HEK293 (cell line): ENCODE measurements at regions not wholly inside any gene's neighbourhood (a gene's known extent, or its start where the extent isn't known, plus 50 kb on each side); places are given as distances from the start of the nearest gene placed in this dataset.

Experiments
- CTCF ChIA-PET: fragments of 350-600 bp; formaldehyde crosslinking; extraction: SDS; loops from one replicate; lab custom pipeline; 2021; ENCODE audit warnings: antibody characterized with exemption; lab: Yijun Ruan, JAX
- POLR2A ChIA-PET: fragments of 300-600 bp; formaldehyde crosslinking; extraction: SDS; loops from one replicate; lab custom pipeline; 2020; ENCODE audit warnings: antibody characterized with exemption, inconsistent platforms; lab: Yijun Ruan, JAX
- H3K27ac ChIP-seq: fragments of 200-500 bp; sonication (Bioruptor generic); 2 replicates; pipeline ENCODE4 v1.5.1; 2014; ENCODE audit warnings: low read depth, low read length, control low read depth, inconsistent platforms; ENCODE audit errors: extremely low read depth
- H3K36me3 ChIP-seq, 2 experiments: fragments of 200-500 bp in 1 of 2; sonication (Bioruptor generic) in 1 of 2; 1 replicate in 1 of 2; 2 replicates in 1 of 2; pipeline ENCODE4 v1.5.1; 2014 to 2017; ENCODE audit warnings: inconsistent platforms in 2 of 2, low read length in 2 of 2; ENCODE audit not compliant: control insufficient read depth in 2 of 2, insufficient read depth in 1 of 2
- H3K4me1 ChIP-seq: fragments of 200-500 bp; sonication (Bioruptor generic); 2 replicates; pipeline ENCODE4 v1.5.1; 2014; ENCODE audit warnings: mild to moderate bottlenecking, low read length, inconsistent platforms; ENCODE audit not compliant: control insufficient read depth, insufficient read depth
- H3K4me3 ChIP-seq: 2 replicates; pipeline ENCODE4 v1.5.1; 2011; ENCODE audit warnings: low read depth, mild to moderate bottlenecking, control low read depth, low read length, moderate library complexity
- H3K9me3 ChIP-seq: fragments of 200-500 bp; sonication (Bioruptor generic); 2 replicates; pipeline ENCODE4 v1.5.1; 2014; ENCODE audit warnings: low read depth, low read length, inconsistent platforms; ENCODE audit not compliant: control insufficient read depth, insufficient read depth
- ATF2 ChIP-seq: fragments of 450-650 bp; formaldehyde crosslinking; IDR thresholded peaks from 2 replicates; pipeline ENCODE4 v1.5.1; 2016; ENCODE audit warnings: missing biosample characterization, missing genetic modification characterization, low read depth
- EGR2 ChIP-seq: fragments of 450-650 bp; formaldehyde crosslinking; IDR thresholded peaks from 2 replicates; pipeline ENCODE4 v1.5.1; 2016; ENCODE audit warnings: low read depth, missing biosample characterization, missing genetic modification characterization
- ELK4 ChIP-seq: IDR thresholded peaks from 2 replicates; pipeline ENCODE4 v1.6.1; 2011; ENCODE audit warnings: mild to moderate bottlenecking, low read depth, low read length, borderline replicate concordance
- GLIS2 ChIP-seq: fragments of 450-650 bp; formaldehyde crosslinking; IDR thresholded peaks from 2 replicates; pipeline ENCODE4 v1.5.1; 2016; ENCODE audit warnings: missing biosample characterization, missing genetic modification characterization
- MZF1 ChIP-seq: fragments of 450-650 bp; formaldehyde crosslinking; IDR thresholded peaks from 2 replicates; pipeline ENCODE4 v1.5.1; 2017; ENCODE audit warnings: missing biosample characterization, missing genetic modification characterization, borderline replicate concordance
- PRDM1 ChIP-seq: fragments of 450-650 bp; formaldehyde crosslinking; IDR thresholded peaks from 2 replicates; pipeline ENCODE4; 2016; ENCODE audit warnings: missing biosample characterization, missing genetic modification characterization
- REST ChIP-seq: fragments of 450-650 bp; formaldehyde crosslinking; IDR thresholded peaks from 2 replicates; pipeline ENCODE4 v1.5.1; 2016; ENCODE audit warnings: missing biosample characterization, missing genetic modification characterization
- ZBTB17 ChIP-seq: fragments of 450-650 bp; formaldehyde crosslinking; IDR thresholded peaks from 2 replicates; pipeline ENCODE4 v1.5.1; 2016; ENCODE audit warnings: missing biosample characterization, missing genetic modification characterization
- ZBTB48 ChIP-seq: fragments of 450-650 bp; formaldehyde crosslinking; IDR thresholded peaks from 2 replicates; pipeline ENCODE4 v1.5.1; 2016; ENCODE audit warnings: missing biosample characterization, missing genetic modification characterization
- ZNF133 ChIP-seq: fragments of 450-650 bp; formaldehyde crosslinking; IDR thresholded peaks from 2 replicates; pipeline ENCODE4 v1.5.1; 2016; ENCODE audit warnings: missing biosample characterization, missing genetic modification characterization
- ZNF174 ChIP-seq: fragments of 450-650 bp; formaldehyde crosslinking; IDR thresholded peaks from 2 replicates; pipeline ENCODE4 v1.5.0; 2017; ENCODE audit warnings: missing biosample characterization, mild to moderate bottlenecking, missing genetic modification characterization
- ZNF211 ChIP-seq: fragments of 450-650 bp; formaldehyde crosslinking; IDR thresholded peaks from 2 replicates; pipeline ENCODE4 v1.5.1; 2016; ENCODE audit warnings: low read depth, missing biosample characterization, missing genetic modification characterization
- ZNF26 ChIP-seq: fragments of 450-650 bp; formaldehyde crosslinking; IDR thresholded peaks from 2 replicates; pipeline ENCODE4 v1.5.1; 2016; ENCODE audit warnings: missing biosample characterization, missing genetic modification characterization
- ZNF311 ChIP-seq: fragments of 450-650 bp; formaldehyde crosslinking; IDR thresholded peaks from 2 replicates; pipeline ENCODE4 v1.5.1; 2017; ENCODE audit warnings: missing biosample characterization, missing genetic modification characterization, borderline replicate concordance
- ZNF394 ChIP-seq: fragments of 450-650 bp; formaldehyde crosslinking; IDR thresholded peaks from 2 replicates; pipeline ENCODE4 v1.5.1; 2016; ENCODE audit warnings: missing biosample characterization, missing genetic modification characterization, mild to moderate bottlenecking, moderate library complexity, borderline replicate concordance
- ZNF473 ChIP-seq: fragments of 450-650 bp; formaldehyde crosslinking; IDR thresholded peaks from 2 replicates; pipeline ENCODE4 v1.5.1; 2017; ENCODE audit warnings: missing biosample characterization, missing genetic modification characterization
- ZNF488 ChIP-seq: fragments of 450-650 bp; formaldehyde crosslinking; IDR thresholded peaks from 2 replicates; pipeline ENCODE4 v1.5.1; 2016; ENCODE audit warnings: missing biosample characterization, missing genetic modification characterization
- ZNF529 ChIP-seq: fragments of 450-650 bp; formaldehyde crosslinking; IDR thresholded peaks from 2 replicates; pipeline ENCODE4 v1.5.1; 2017; ENCODE audit warnings: missing genetic modification characterization, missing biosample characterization; ENCODE audit not compliant: insufficient replicate concordance
- ZNF580 ChIP-seq: fragments of 450-650 bp; formaldehyde crosslinking; IDR thresholded peaks from 2 replicates; pipeline ENCODE4 v1.5.1; 2016; ENCODE audit warnings: missing biosample characterization, missing genetic modification characterization
- ZNF610 ChIP-seq: fragments of 450-650 bp; formaldehyde crosslinking; IDR thresholded peaks from 2 replicates; pipeline ENCODE4 v1.5.1; 2016; ENCODE audit warnings: missing biosample characterization, missing genetic modification characterization, borderline replicate concordance
- ZNF707 ChIP-seq: fragments of 450-650 bp; formaldehyde crosslinking; IDR thresholded peaks from 2 replicates; pipeline ENCODE4 v1.5.1; 2016; ENCODE audit warnings: missing biosample characterization, missing genetic modification characterization
- ZNF785 ChIP-seq: fragments of 450-650 bp; formaldehyde crosslinking; IDR thresholded peaks from 2 replicates; pipeline ENCODE4 v1.5.1; 2016; ENCODE audit warnings: missing biosample characterization, missing genetic modification characterization
- ZSCAN4 ChIP-seq: fragments of 450-650 bp; formaldehyde crosslinking; IDR thresholded peaks from 2 replicates; pipeline ENCODE4 v1.5.1; 2017; ENCODE audit warnings: missing biosample characterization, missing genetic modification characterization

GRCh38 chr10:78811174-78811573 is 257.6 kb upstream of the ZMIZ1 start:
- Histone ChIP-seq H3K9me3 (no peaks in the 10 kb centered on the region), H3K4me3 (no peak overlapping the region), H3K36me3 (no peaks in the 10 kb centered on the region), H3K27ac (no peak overlapping the region)
- ChIA-PET POLR2A (no interaction called here), CTCF (interaction anchor here (0.6 to 1.0 kb wide), 2 partner anchors 10 to 386 kb away, joined by 3 read pairs; no protein-coding TSS in a partner anchor)
- TF ChIP-seq ZNF133 (tag by site-specific recombination) (no peak), ZNF580 (tag by site-specific recombination) (no peak), ZNF707 (tag by site-specific recombination) (no peak), ZNF610 (no peak), ELK4 (no peak), EGR2 (tag by site-specific recombination) (no peak), ZNF473 (no peak), ZNF785 (tag by site-specific recombination) (no peak), MZF1 (no peak), PRDM1 (tag by site-specific recombination) (no peak), ZNF211 (tag by site-specific recombination) (no peak), ZBTB48 (no peak)
- TF ChIP-seq, all 188 proteins: peak for 0
- no peaks in the 10 kb centered on the region; the same call in 1 of the 2 replicates for H3K4me1 ChIP-seq

GRCh38 chr10:78812571-78813318 is 256.0 kb upstream of the ZMIZ1 start:
- CTCF ChIA-PET = interaction anchor here (0.7 kb wide), 1 partner anchor 14 kb away, joined by 3 read pairs; no protein-coding TSS in a partner anchor
- TF ChIP-seq GLIS2 (tag by site-specific recombination) = no peak
- TF ChIP-seq ZBTB17 (tag by site-specific recombination) = no peak
- no peak for TF ChIP-seq ZNF394 (tag by site-specific recombination)
- no peak for TF ChIP-seq ZNF488 (tag by site-specific recombination)
- TF ChIP-seq ZSCAN4 (tag by site-specific recombination) = no peak
- no peak for TF ChIP-seq ZNF174 (tag by site-specific recombination)
- TF ChIP-seq ZNF26 (tag by site-specific recombination) = no peak
- TF ChIP-seq ATF2 = no peak
- no peak for TF ChIP-seq ZNF580 (tag by site-specific recombination)
- TF ChIP-seq REST (tag by site-specific recombination) = no peak
- TF ChIP-seq ZNF311 = no peak
- TF ChIP-seq ZNF529 (tag by site-specific recombination) = no peak

More at GRCh38 chr10:78812571-78813318, 256.0 kb upstream of the ZMIZ1 start:
- H3K4me1 ChIP-seq = no peaks in the 10 kb centered on the region
- POLR2A ChIA-PET = no interaction called here
- no peak overlapping the region for H3K27ac ChIP-seq
- H3K36me3 ChIP-seq = no peaks in the 10 kb centered on the region
- no peaks in the 10 kb centered on the region for H3K9me3 ChIP-seq
- no peak overlapping the region for H3K4me3 ChIP-seq
